Suprapubic skin (tissue), 3 donors: ENCODE measurements at regions not wholly inside any gene's neighbourhood (a gene's known extent, or its start where the extent isn't known, plus 50 kb on each side); places are given as distances from the start of the nearest gene placed in this dataset.

Experiments used
- EP300 ChIP-seq: sonication (generic); formaldehyde crosslinking; IDR thresholded peaks from one replicate; pipeline ENCODE4 v1.6.1; 2017; ENCODE audit warnings: antibody characterized with exemption
- POLR2A ChIP-seq, 2 donors: fragments of 450-650 bp; IDR thresholded peaks; one replicate each; pipeline ENCODE4 v1.6.1; 2017; ENCODE audit warnings: antibody characterized with exemption in 2 of 2, mild to moderate bottlenecking in 2 of 2, moderate library complexity in 2 of 2
- TF ChIP-seq, protein P1 (sequence below), 2 donors: fragments of 200-600 bp in 1 of 2; fragments of 450-650 bp in 1 of 2; sonication (generic) in 1 of 2; IDR thresholded peaks; one replicate each; pipeline ENCODE4 v1.5.1; 2016 to 2019; ENCODE audit warnings: antibody characterized with exemption in 2 of 2, mild to moderate bottlenecking in 1 of 2, moderate library complexity in 1 of 2

DNA sequence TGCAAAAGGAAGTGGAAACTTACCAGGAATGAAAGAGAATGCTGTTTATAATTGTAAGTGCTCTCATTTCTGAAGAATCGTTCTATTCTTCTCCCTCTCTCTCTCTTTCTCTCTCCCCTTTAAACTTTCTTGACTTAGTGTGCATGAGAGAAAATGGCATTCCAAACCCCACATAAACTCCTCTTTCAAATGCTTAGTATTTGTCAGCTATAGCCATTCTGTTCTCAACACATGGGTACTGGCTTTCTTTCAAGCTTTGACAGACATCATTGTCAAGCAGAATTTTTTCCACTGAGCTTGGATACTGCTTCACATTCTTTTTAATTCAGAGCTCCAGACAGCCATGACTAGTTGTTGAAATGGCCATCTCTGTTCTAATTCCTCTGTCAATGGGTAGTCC, 51.1 kb upstream of the PREP start:
- TF ChIP-seq EP300, result no peak
- TF ChIP-seq, protein P1, sequence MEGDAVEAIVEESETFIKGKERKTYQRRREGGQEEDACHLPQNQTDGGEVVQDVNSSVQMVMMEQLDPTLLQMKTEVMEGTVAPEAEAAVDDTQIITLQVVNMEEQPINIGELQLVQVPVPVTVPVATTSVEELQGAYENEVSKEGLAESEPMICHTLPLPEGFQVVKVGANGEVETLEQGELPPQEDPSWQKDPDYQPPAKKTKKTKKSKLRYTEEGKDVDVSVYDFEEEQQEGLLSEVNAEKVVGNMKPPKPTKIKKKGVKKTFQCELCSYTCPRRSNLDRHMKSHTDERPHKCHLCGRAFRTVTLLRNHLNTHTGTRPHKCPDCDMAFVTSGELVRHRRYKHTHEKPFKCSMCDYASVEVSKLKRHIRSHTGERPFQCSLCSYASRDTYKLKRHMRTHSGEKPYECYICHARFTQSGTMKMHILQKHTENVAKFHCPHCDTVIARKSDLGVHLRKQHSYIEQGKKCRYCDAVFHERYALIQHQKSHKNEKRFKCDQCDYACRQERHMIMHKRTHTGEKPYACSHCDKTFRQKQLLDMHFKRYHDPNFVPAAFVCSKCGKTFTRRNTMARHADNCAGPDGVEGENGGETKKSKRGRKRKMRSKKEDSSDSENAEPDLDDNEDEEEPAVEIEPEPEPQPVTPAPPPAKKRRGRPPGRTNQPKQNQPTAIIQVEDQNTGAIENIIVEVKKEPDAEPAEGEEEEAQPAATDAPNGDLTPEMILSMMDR (IDR thresholded peaks at IDR 0.05), result no peak
- TF ChIP-seq POLR2A (IDR thresholded peaks at IDR 0.05), result no peak
